GM23338 (cell line): ENCODE measurements at regions not wholly inside any gene's neighbourhood (a gene's known extent, or its start where the extent isn't known, plus 50 kb on each side); places are given as distances from the start of the nearest gene placed in this dataset.

Experiments used
- ATAC-seq: fragments of 200-7000 bp; cut with Tn5 transposase; 3 replicates; pipeline ENCODE4 v1.9.1; 2020
- DNase-seq: peaks from one replicate; pipeline ENCODE4 v3.0.0-alpha.2; 2015; ENCODE audit warnings: low spot score
- H2AFZ ChIP-seq: fragments of 200-600 bp; sonication (generic); 2 replicates; pipeline ENCODE4 v1.8.0; 2016; ENCODE audit warnings: antibody characterized with exemption, mild to moderate bottlenecking, moderate library complexity
- H3F3A ChIP-seq: fragments of 200-600 bp; sonication (generic); replicated peaks from 2 replicates; pipeline ENCODE4 v1.8.0; 2017; ENCODE audit warnings: antibody characterized with exemption, mixed run types, low read depth
- H3K27ac ChIP-seq: fragments of 200-600 bp; sonication (generic); 2 replicates; pipeline ENCODE4 v1.6.1; 2016; ENCODE audit warnings: low read depth
- H3K27me3 ChIP-seq: fragments of 200-600 bp; sonication (generic); 2 replicates; pipeline ENCODE4 v1.8.0; 2016; ENCODE audit warnings: mild to moderate bottlenecking, mixed run types, moderate library complexity; ENCODE audit not compliant: insufficient read depth
- H3K36me3 ChIP-seq: fragments of 200-600 bp; sonication (generic); 2 replicates; pipeline ENCODE4 v1.8.0; 2016; ENCODE audit warnings: mild to moderate bottlenecking; ENCODE audit not compliant: insufficient read depth
- H3K4me1 ChIP-seq: fragments of 200-600 bp; sonication (generic); 2 replicates; pipeline ENCODE4 v1.8.0; 2016; ENCODE audit warnings: mild to moderate bottlenecking, moderate library complexity; ENCODE audit not compliant: insufficient read depth
- H3K4me2 ChIP-seq: fragments of 200-600 bp; sonication (generic); 2 replicates; pipeline ENCODE4 v1.7.1; 2017; ENCODE audit warnings: mixed run types
- H3K4me3 ChIP-seq: fragments of 200-600 bp; sonication (generic); 2 replicates; pipeline ENCODE4 v1.6.1; 2016; ENCODE audit warnings: mixed run types
- H3K79me2 ChIP-seq: fragments of 200-600 bp; sonication (generic); replicated peaks from 2 replicates; pipeline ENCODE4 v1.8.0; 2017; ENCODE audit warnings: mild to moderate bottlenecking; ENCODE audit not compliant: insufficient read depth
- H3K9me2 ChIP-seq: fragments of 200-600 bp; sonication (generic); 2 replicates; pipeline ENCODE4 v1.8.0; 2017; ENCODE audit not compliant: insufficient read depth
- H4K20me1 ChIP-seq: fragments of 200-600 bp; sonication (generic); replicated peaks from 2 replicates; pipeline ENCODE4 v1.8.0; 2017; ENCODE audit warnings: mild to moderate bottlenecking; ENCODE audit not compliant: insufficient read depth
- H3K27ac Mint-ChIP-seq: 2 replicates; pipeline ENCODE4 v1.8.0; 2020; ENCODE audit warnings: inconsistent platforms, mild to moderate bottlenecking, moderate library complexity, mixed read lengths
- H3K27me3 Mint-ChIP-seq: 3 replicates; pipeline ENCODE4 v1.8.0; 2022; ENCODE audit warnings: low read depth, mild to moderate bottlenecking, moderate library complexity, mixed read lengths, inconsistent platforms; ENCODE audit not compliant: insufficient read depth, poor library complexity
- H3K36me3 Mint-ChIP-seq: 3 replicates; pipeline ENCODE4 v1.8.0; 2021; ENCODE audit warnings: low read depth, mild to moderate bottlenecking, inconsistent platforms, moderate library complexity, mixed read lengths
- H3K4me1 Mint-ChIP-seq: 3 replicates; pipeline ENCODE4 v1.8.0; 2020; ENCODE audit warnings: mild to moderate bottlenecking, inconsistent platforms, mixed read lengths
- H3K4me3 Mint-ChIP-seq: 3 replicates; pipeline ENCODE4 v1.8.0; 2021; ENCODE audit warnings: moderate library complexity, mild to moderate bottlenecking, inconsistent platforms, mixed read lengths
- H3K9me3 Mint-ChIP-seq: 3 replicates; pipeline ENCODE4 v1.8.0; 2020; ENCODE audit warnings: moderate library complexity, mild to moderate bottlenecking, inconsistent platforms, mixed read lengths
- CREB1 ChIP-seq: fragments of 250-450 bp; sonication (Bioruptor Pico); IDR thresholded peaks from 2 replicates; pipeline ENCODE4 v1.5.0; 2020; ENCODE audit warnings: low read depth, mild to moderate bottlenecking, moderate library complexity
- CTCF ChIP-seq, 2 experiments: fragments of 200-600 bp in 1 of 2; sonication (generic) in 1 of 2; conservative IDR thresholded peaks; 2 replicates each; pipeline versions ENCODE4 v1.5.1 to v1.6.1; 2016 to 2017; ENCODE audit warnings: antibody characterized with exemption in 2 of 2, low read depth in 2 of 2, mild to moderate bottlenecking in 2 of 2, moderate library complexity in 1 of 2
- EZH2 ChIP-seq: fragments of 200-600 bp; sonication (generic); IDR thresholded peaks from one replicate; pipeline ENCODE4 v1.8.0; 2017; ENCODE audit warnings: antibody characterized with exemption, mild to moderate bottlenecking, low read depth; ENCODE audit not compliant: unreplicated experiment
- EZH2phosphoT487 ChIP-seq: fragments of 200-600 bp; sonication (generic); IDR thresholded peaks from one replicate; pipeline ENCODE4 v1.8.1; 2018; ENCODE audit warnings: antibody characterized with exemption; ENCODE audit not compliant: unreplicated experiment
- REST ChIP-seq: IDR thresholded peaks from one replicate; pipeline ENCODE4 v1.6.1; 2018; ENCODE audit warnings: antibody characterized with exemption; ENCODE audit not compliant: unreplicated experiment
- STAT1 ChIP-seq: IDR thresholded peaks from one replicate; pipeline ENCODE4 v1.6.1; 2016; ENCODE audit warnings: antibody characterized with exemption; ENCODE audit not compliant: unreplicated experiment
- ZNF114 ChIP-seq: fragments of 250-450 bp; sonication (Bioruptor Pico); IDR thresholded peaks from 2 replicates; pipeline ENCODE4 v1.5.0; 2020; ENCODE audit warnings: mild to moderate bottlenecking, moderate library complexity

GRCh38 chr15:70267879-70268278 lies 170.2 kb upstream of the TLE3 start:
- Histone ChIP-seq H3K4me3 (no peak overlapping the region), H2AFZ (no peak overlapping the region), H3K4me2 (no peak overlapping the region), H3K79me2 (no peaks in the 10 kb centered on the region), H3F3A (no peaks in the 10 kb centered on the region), H4K20me1 (no peaks in the 10 kb centered on the region), H3K9me2 (no peaks in the 10 kb centered on the region; the same call in 1 of the 2 replicates), H3K27ac (no peak overlapping the region), H3K4me1 (no peaks in the 10 kb centered on the region), H3K27me3 (no peaks in the 10 kb centered on the region), H3K36me3 (no peaks in the 10 kb centered on the region)
- peaks cover 20% of the 10 kb centered on the region for H3K27me3 Mint-ChIP-seq
- H3K27ac Mint-ChIP-seq, result no peak overlapping the region
- ATAC-seq, result no peak
- H3K9me3 Mint-ChIP-seq, result no peaks in the 10 kb centered on the region
- no peaks in the 10 kb centered on the region for H3K36me3 Mint-ChIP-seq
- H3K4me1 Mint-ChIP-seq, result peaks cover 36% of the 10 kb centered on the region
- H3K4me3 Mint-ChIP-seq, result no peak overlapping the region
- TF ChIP-seq CTCF (conservative IDR thresholded peaks at IDR 0.05; ENCODE audit: low read depth in 2 of 2) (no peak), CREB1 (CRISPR knock-in tag) (no peak)
- no peak for DNase-seq

- no peak for DNase-seq
- Histone ChIP-seq H3K79me2 (no peaks in the 10 kb centered on the region), H3K27ac (no peak overlapping the region), H3K4me2 (no peak overlapping the region), H4K20me1 (no peaks in the 10 kb centered on the region), H2AFZ (no peak overlapping the region; the same call in 1 of the 2 replicates), H3F3A (no peaks in the 10 kb centered on the region), H3K4me1 (no peaks in the 10 kb centered on the region), H3K4me3 (no peak overlapping the region), H3K9me2 (no peaks in the 10 kb centered on the region; the same call in 1 of the 2 replicates), H3K27me3 (no peaks in the 10 kb centered on the region), H3K36me3 (no peaks in the 10 kb centered on the region)
- no peaks in the 10 kb centered on the region for H3K9me3 Mint-ChIP-seq
- H3K36me3 Mint-ChIP-seq, result no peaks in the 10 kb centered on the region
- H3K27ac Mint-ChIP-seq, result no peak overlapping the region; the same call in 1 of the 2 replicates
- no peak overlapping the region for H3K4me3 Mint-ChIP-seq
- H3K4me1 Mint-ChIP-seq, result peaks cover 33% of the 10 kb centered on the region
- peaks cover 20% of the 10 kb centered on the region for H3K27me3 Mint-ChIP-seq
- no peak for ATAC-seq
- no peak for TF ChIP-seq ZNF114 (CRISPR knock-in tag)
- no peak for TF ChIP-seq CTCF (conservative IDR thresholded peaks at IDR 0.05; ENCODE audit: low read depth in 2 of 2)
- no peak for TF ChIP-seq REST
- TF ChIP-seq EZH2phosphoT487, result no peak
- no peak for TF ChIP-seq EZH2
- TF ChIP-seq STAT1, result no peak
- TF ChIP-seq CREB1 (CRISPR knock-in tag), result no peak
Measured at GRCh38 chr15:70267306-70267705, 169.6 kb upstream of the TLE3 start.
